Astrocyte (in vitro differentiated cells and primary cell): ENCODE measurements at regions not wholly inside any gene's neighbourhood (a gene's known extent, or its start where the extent isn't known, plus 50 kb on each side); places are given as distances from the start of the nearest gene placed in this dataset.

Source experiments
- EZH2 ChIP-seq: IDR thresholded peaks from 2 replicates; pipeline ENCODE4 v1.6.1; 2012; ENCODE audit warnings: mild to moderate bottlenecking, low read length, inconsistent platforms; ENCODE audit not compliant: insufficient read depth
- TF ChIP-seq, protein P1 (sequence below): IDR thresholded peaks from 2 replicates; pipeline ENCODE4 v1.5.1; 2011; ENCODE audit warnings: low read depth, mild to moderate bottlenecking, inconsistent platforms, low read length, moderate library complexity; ENCODE audit not compliant: insufficient read depth

DNA sequence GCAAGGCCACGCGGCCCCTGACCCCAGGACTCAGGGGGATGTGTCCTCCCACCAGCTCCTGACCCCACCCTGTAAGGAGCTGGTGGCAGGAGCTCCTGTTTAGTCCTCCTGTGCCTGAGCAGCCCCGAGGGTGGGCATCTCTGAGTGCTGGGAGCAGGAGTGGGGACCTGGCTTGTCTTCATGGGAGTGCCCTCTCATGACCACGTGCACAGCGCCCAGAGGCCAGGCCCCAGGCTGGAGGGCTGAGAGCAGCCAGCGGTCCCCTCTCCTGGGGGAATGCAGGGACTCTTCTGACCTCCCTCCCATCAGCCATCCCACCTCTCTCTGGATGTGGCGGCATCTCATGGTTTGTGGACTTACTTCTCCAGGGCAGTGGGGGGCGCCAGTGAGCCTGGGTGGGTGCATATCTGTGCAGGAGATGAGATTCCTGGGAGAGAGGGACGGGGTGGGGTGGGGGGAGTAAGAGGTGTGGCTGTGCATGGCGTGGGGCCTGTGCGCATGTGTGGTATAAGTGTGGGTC, 205.6 kb downstream of the TBC1D2B start:
- no peak for TF ChIP-seq EZH2
- TF ChIP-seq, protein P1, sequence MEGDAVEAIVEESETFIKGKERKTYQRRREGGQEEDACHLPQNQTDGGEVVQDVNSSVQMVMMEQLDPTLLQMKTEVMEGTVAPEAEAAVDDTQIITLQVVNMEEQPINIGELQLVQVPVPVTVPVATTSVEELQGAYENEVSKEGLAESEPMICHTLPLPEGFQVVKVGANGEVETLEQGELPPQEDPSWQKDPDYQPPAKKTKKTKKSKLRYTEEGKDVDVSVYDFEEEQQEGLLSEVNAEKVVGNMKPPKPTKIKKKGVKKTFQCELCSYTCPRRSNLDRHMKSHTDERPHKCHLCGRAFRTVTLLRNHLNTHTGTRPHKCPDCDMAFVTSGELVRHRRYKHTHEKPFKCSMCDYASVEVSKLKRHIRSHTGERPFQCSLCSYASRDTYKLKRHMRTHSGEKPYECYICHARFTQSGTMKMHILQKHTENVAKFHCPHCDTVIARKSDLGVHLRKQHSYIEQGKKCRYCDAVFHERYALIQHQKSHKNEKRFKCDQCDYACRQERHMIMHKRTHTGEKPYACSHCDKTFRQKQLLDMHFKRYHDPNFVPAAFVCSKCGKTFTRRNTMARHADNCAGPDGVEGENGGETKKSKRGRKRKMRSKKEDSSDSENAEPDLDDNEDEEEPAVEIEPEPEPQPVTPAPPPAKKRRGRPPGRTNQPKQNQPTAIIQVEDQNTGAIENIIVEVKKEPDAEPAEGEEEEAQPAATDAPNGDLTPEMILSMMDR = no peak
